SK-N-SH treated with all-trans-retinoic acid at 6 μM for 48 hours (cell line): ENCODE measurements at regions not wholly inside any gene's neighbourhood (a gene's known extent, or its start where the extent isn't known, plus 50 kb on each side); places are given as distances from the start of the nearest gene placed in this dataset.

Source experiments
- BACH2 ChIP-seq: fragments of 250-450 bp; sonication (Bioruptor Pico); IDR thresholded peaks from 2 replicates; pipeline ENCODE4 v1.9.0; 2021; ENCODE audit warnings: mild to moderate bottlenecking, borderline replicate concordance
- PATZ1 ChIP-seq: fragments of 250-450 bp; sonication (Bioruptor Pico); IDR thresholded peaks from 2 replicates; pipeline ENCODE4 v1.8.0; 2020; ENCODE audit warnings: mild to moderate bottlenecking, moderate library complexity, borderline replicate concordance
- TOX ChIP-seq: fragments of 250-450 bp; sonication (Bioruptor Pico); IDR thresholded peaks from 2 replicates; pipeline ENCODE4 v1.8.0; 2021; ENCODE audit warnings: mild to moderate bottlenecking, moderate library complexity, borderline replicate concordance
- TSHZ2 ChIP-seq: fragments of 250-450 bp; sonication (Bioruptor Pico); IDR thresholded peaks from 2 replicates; pipeline ENCODE4 v1.5.0; 2020; ENCODE audit warnings: mild to moderate bottlenecking, moderate library complexity

GRCh38 chr13:29959603-29960002 is 109.2 kb upstream of the UBL3 start:
- TF ChIP-seq TSHZ2 (CRISPR knock-in tag) (no peak), PATZ1 (CRISPR knock-in tag) (no peak), TOX (CRISPR knock-in tag) (no peak), BACH2 (CRISPR knock-in tag) (no peak)
